Body of pancreas (tissue), 4 donors: ENCODE measurements at regions not wholly inside any gene's neighbourhood (a gene's known extent, or its start where the extent isn't known, plus 50 kb on each side); places are given as distances from the start of the nearest gene placed in this dataset.

ENCODE experiments used
- ATAC-seq: fragments of 150-250 bp; one replicate; pipeline ENCODE4 v1.9.1; 2016
- DNase-seq, 4 donors: peaks; one replicate each; pipeline ENCODE4 v3.0.0-alpha.2; 2019
- H3K27ac ChIP-seq, 4 donors: fragments of 200-600 bp; sonication (generic); 1 replicate in 3 of 4; 2 replicates in 1 of 4; pipeline versions ENCODE4 v1.5.1 to v1.6.1; 2016 to 2019; ENCODE audit warnings: mild to moderate bottlenecking in 1 of 4, mixed read lengths in 1 of 4, moderate library complexity in 1 of 4
- H3K27me3 ChIP-seq, 2 donors: fragments of 200-600 bp; sonication (generic); one replicate each; pipeline ENCODE4 v1.6.0; 2016; ENCODE audit warnings: mild to moderate bottlenecking in 1 of 2
- H3K36me3 ChIP-seq, 2 donors: fragments of 200-600 bp; sonication (generic); replicated peaks in 1 of 2; 2 replicates each; pipeline ENCODE4 v1.5.1; 2016; ENCODE audit warnings: low read depth in 2 of 2; ENCODE audit not compliant: insufficient read depth in 1 of 2
- H3K4me1 ChIP-seq: fragments of 200-600 bp; sonication (generic); one replicate; pipeline ENCODE4 v1.6.0; 2016
- H3K4me3 ChIP-seq, 2 donors: fragments of 200-600 bp; sonication (generic); 1 replicate in 1 of 2; 2 replicates in 1 of 2; pipeline ENCODE4 v1.5.1; 2016 to 2019
- H3K9me3 ChIP-seq, 3 donors: fragments of 200-600 bp; sonication (generic); 1 replicate in 2 of 3; 2 replicates in 1 of 3; pipeline ENCODE4 v1.5.1; 2016
- CTCF ChIP-seq, 7 experiments: fragments of 450-650 bp in 4 of 7; fragments of 200-600 bp in 3 of 7; sonication (generic) in 3 of 7; IDR thresholded peaks; one replicate each; pipeline ENCODE4 v1.5.1; 2016 to 2019; ENCODE audit warnings: antibody characterized with exemption in 7 of 7
- POLR2A ChIP-seq, 3 donors: fragments of 450-650 bp; IDR thresholded peaks; one replicate each; pipeline ENCODE4 v1.6.1; 2016; ENCODE audit warnings: antibody characterized with exemption in 3 of 3, mild to moderate bottlenecking in 2 of 3
- WGBS, 2 donors: methylation state at CpG; one replicate each; pipeline ENCODE4 v1.1.5; 2017; 5-methylcytosine and 5-hydroxymethylcytosine counted together
- intact Hi-C: fragments of 100-400 bp; cut with DNase I; formaldehyde crosslinking; loops from one replicate; pipeline ENCODE4 v1.15.1; 2023

- H3K36me3 ChIP-seq, result no peaks in the 10 kb centered on the region
- peaks cover 0 to 4% (median 0%) of the 10 kb centered on the region in 3 donors for H3K9me3 ChIP-seq
- H3K4me1 ChIP-seq, result no peaks in the 10 kb centered on the region
- H3K27me3 ChIP-seq, result no peaks in the 10 kb centered on the region
- DNase-seq, result no peak
- no peak for ATAC-seq
- no peak overlapping the region for H3K4me3 ChIP-seq
- intact Hi-C loops, result no loop called here
- no peak for TF ChIP-seq CTCF (IDR thresholded peaks at IDR 0.05)
- no peak for TF ChIP-seq POLR2A (IDR thresholded peaks at IDR 0.05)
- H3K27ac ChIP-seq, result no peak overlapping the region
Observed at GRCh38 chr1:198435056-198435455, 105.4 kb downstream of the ATP6V1G3 start.

DNA sequence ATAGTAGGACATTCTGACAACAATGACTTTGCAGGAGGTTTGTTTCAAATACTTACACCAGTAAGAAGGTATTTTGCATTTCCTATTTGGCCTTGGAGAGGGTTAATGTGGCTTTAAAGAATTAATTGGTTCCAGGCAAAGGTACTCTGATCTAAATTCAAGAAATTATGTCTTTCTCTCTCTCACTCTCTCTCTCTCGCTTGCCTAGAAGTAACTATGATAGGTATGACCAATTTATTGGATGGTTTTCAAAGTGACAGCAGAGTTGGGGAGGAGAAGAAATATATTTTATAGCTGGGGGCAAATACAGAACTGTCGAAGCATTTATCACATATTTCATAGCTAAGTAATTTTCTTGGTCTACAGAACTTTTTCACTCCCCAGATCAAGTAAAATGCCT lies 116.0 kb downstream of the ATP6V1G3 start:
- 75 to 77% methylated on average over 2 of the region's 2 CpGs for WGBS, 2 donors

GRCh38 chr1:198423673-198424072 lies 116.8 kb downstream of the ATP6V1G3 start:
- H3K4me3 ChIP-seq, result no peak overlapping the region
- no peaks in the 10 kb centered on the region for H3K36me3 ChIP-seq
- no peaks in the 10 kb centered on the region for H3K9me3 ChIP-seq
- intact Hi-C loops, result no loop called here
- H3K27me3 ChIP-seq, result peaks cover 0 to 3% of the 10 kb centered on the region in 2 donors
- no peaks in the 10 kb centered on the region for H3K4me1 ChIP-seq
- DNase-seq (no peak), ATAC-seq (no peak)
- TF ChIP-seq CTCF (IDR thresholded peaks at IDR 0.05), result no peak
- TF ChIP-seq POLR2A (IDR thresholded peaks at IDR 0.05), result no peak
- WGBS, 2 donors, result 76 to 93% methylated on average over 1 of the region's 1 CpG
- no peak overlapping the region for H3K27ac ChIP-seq

More for the DNA sequence above, 116.0 kb downstream of the ATP6V1G3 start:
- H3K27me3 ChIP-seq, result peaks cover 0 to 3% of the 10 kb centered on the region in 2 donors
- H3K27ac ChIP-seq, result no peak overlapping the region
- no peaks in the 10 kb centered on the region for H3K9me3 ChIP-seq
- ATAC-seq (no peak), DNase-seq (no peak)
- no peaks in the 10 kb centered on the region for H3K4me1 ChIP-seq
- TF ChIP-seq CTCF (IDR thresholded peaks at IDR 0.05) (no peak), POLR2A (IDR thresholded peaks at IDR 0.05) (no peak)
- H3K4me3 ChIP-seq, result no peak overlapping the region
- intact Hi-C loops, result no loop called here
- H3K36me3 ChIP-seq, result no peaks in the 10 kb centered on the region

DNA sequence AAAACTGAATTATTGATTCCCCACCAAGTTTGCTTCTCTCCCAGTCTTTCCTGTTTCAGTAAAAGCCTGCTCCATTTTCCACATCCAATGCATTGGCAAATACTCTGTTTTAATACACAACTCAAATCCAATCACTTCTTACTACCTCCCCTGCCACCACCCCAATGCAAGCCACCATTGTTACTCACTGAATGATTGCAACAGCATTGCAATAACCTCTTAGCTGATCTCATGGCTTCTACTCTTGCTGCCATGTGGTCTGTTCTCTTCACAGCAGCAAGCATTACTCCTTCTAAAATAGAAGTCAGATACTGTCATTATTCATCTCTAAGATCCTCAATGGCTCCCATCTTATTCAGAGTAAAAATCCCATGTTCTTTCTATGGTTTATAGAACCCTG lies 123.4 kb downstream of the ATP6V1G3 start:
- H3K4me3 ChIP-seq, result no peak overlapping the region
- H3K27me3 ChIP-seq, result no peaks in the 10 kb centered on the region
- no peak overlapping the region for H3K27ac ChIP-seq
- TF ChIP-seq CTCF (IDR thresholded peaks at IDR 0.05) (no peak), POLR2A (IDR thresholded peaks at IDR 0.05) (no peak)
- ATAC-seq (no peak), DNase-seq (no peak)
- H3K4me1 ChIP-seq, result no peaks in the 10 kb centered on the region
- no peaks in the 10 kb centered on the region for H3K36me3 ChIP-seq
- no peaks in the 10 kb centered on the region for H3K9me3 ChIP-seq
- intact Hi-C loops, result no loop called here

DNA sequence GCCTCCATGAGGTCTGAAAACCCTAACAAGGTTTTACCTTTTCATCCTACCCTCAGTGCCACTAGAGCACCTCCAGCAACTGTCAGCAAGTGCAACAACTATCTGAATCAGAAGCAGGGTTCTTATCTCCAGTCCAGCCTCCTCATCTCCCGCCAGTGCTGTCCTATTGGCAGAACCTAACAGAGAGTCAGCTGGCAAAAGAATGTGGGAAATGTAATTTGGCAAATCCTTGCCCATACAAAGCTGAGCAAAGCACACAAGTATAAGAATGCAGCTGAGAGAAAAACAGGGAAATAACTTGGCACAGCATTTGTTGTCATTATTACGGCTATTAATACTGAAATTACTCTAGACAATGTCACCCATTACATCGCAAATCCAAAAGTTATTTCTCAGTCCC lies 124.2 kb downstream of the ATP6V1G3 start:
- H3K9me3 ChIP-seq, result no peaks in the 10 kb centered on the region
- H3K27ac ChIP-seq, result no peak overlapping the region
- DNase-seq, result no peak
- WGBS, 2 donors, result 28 to 37% methylated on average over 3 of the region's 3 CpGs
- no peaks in the 10 kb centered on the region for H3K4me1 ChIP-seq
- intact Hi-C loops, result no loop called here
- TF ChIP-seq CTCF (IDR thresholded peaks at IDR 0.05) (no peak), POLR2A (IDR thresholded peaks at IDR 0.05) (no peak)
- no peaks in the 10 kb centered on the region for H3K27me3 ChIP-seq
- H3K36me3 ChIP-seq, result no peaks in the 10 kb centered on the region
- no peak for ATAC-seq
- no peak overlapping the region for H3K4me3 ChIP-seq
